Kidney glomerular epithelial cell (primary cell): ENCODE measurements at regions not wholly inside any gene's neighbourhood (a gene's known extent, or its start where the extent isn't known, plus 50 kb on each side); places are given as distances from the start of the nearest gene placed in this dataset.
"Not testable (repeated sequence)": the region's sequence is repeated elsewhere in the genome, so short reads cannot be mapped to it uniquely, and the experiment has no call there.

ENCODE experiments used
- DNase-seq: peaks from one replicate; lab custom pipeline; 2025; lab: John Stamatoyannopoulos, UW

GRCh38 chr12:111154147-111154834 lies 214.6 kb downstream of the PHETA1 start:
- DNase-seq = no peak

- DNase-seq = no peak
Measured at GRCh38 chr12:111152561-111152960, 216.3 kb downstream of the PHETA1 start.

- no peak for DNase-seq
Measured at GRCh38 chr12:111150921-111151840, 217.7 kb downstream of the PHETA1 start.

- DNase-seq = no peak
Measured at GRCh38 chr12:111150360-111150759, 218.5 kb downstream of the PHETA1 start.

- no peak for DNase-seq
Measured at GRCh38 chr12:111149299-111149698, 219.6 kb downstream of the PHETA1 start.

GRCh38 chr12:111148005-111148404 lies 220.9 kb downstream of the PHETA1 start:
- no peak for DNase-seq

- no peak for DNase-seq
Measured at GRCh38 chr12:111143271-111143670, 222.9 kb upstream of the MYL2 start.

- DNase-seq = no peak
Measured at GRCh38 chr12:111141205-111141604, 220.8 kb upstream of the MYL2 start.

GRCh38 chr12:111138016-111138415 lies 217.6 kb upstream of the MYL2 start:
- DNase-seq = no peak

GRCh38 chr12:111135293-111135832 lies 215.0 kb upstream of the MYL2 start:
- no peak for DNase-seq

- DNase-seq = no peak
Measured at GRCh38 chr12:111130336-111130735, 210.0 kb upstream of the MYL2 start.

- DNase-seq = no peak
Measured at GRCh38 chr12:111129149-111129767, 208.9 kb upstream of the MYL2 start.

GRCh38 chr12:111126331-111126730 lies 206.0 kb upstream of the MYL2 start:
- no peak for DNase-seq

- DNase-seq = no peak
Measured at GRCh38 chr12:111124183-111124582, 203.8 kb upstream of the MYL2 start.

- DNase-seq = no peak
Measured at GRCh38 chr12:111123390-111123789, 203.0 kb upstream of the MYL2 start.

- no peak for DNase-seq
Measured at GRCh38 chr12:111122458-111122878, 202.1 kb upstream of the MYL2 start.

GRCh38 chr12:111121840-111122239 lies 201.5 kb upstream of the MYL2 start:
- no peak for DNase-seq

- no peak for DNase-seq
Measured at GRCh38 chr12:111120578-111120977, 200.2 kb upstream of the MYL2 start.

GRCh38 chr12:111117017-111117416 lies 196.6 kb upstream of the MYL2 start:
- no peak for DNase-seq

GRCh38 chr12:111113313-111113712 lies 192.9 kb upstream of the MYL2 start:
- not testable (repeated sequence) for DNase-seq

GRCh38 chr12:111112311-111113098 lies 192.1 kb upstream of the MYL2 start:
- no peak for DNase-seq

- DNase-seq = no peak
Measured at GRCh38 chr12:111111681-111112080, 191.3 kb upstream of the MYL2 start.
